ENCODE measurements at regions not wholly inside any gene's neighbourhood (a gene's known extent, or its start where the extent isn't known, plus 50 kb on each side); places are given as distances from the start of the nearest gene placed in this dataset.

- no peak for DNase-seq
Observed at GRCh38 chr10:44435196-44435595, 50.3 kb upstream of the CXCL12 start.

GRCh38 chr10:44436240-44436639, 51.3 kb upstream of the CXCL12 start:
- DNase-seq: no peak

- DNase-seq: no peak
Observed at GRCh38 chr10:44437840-44438511, 53.1 kb upstream of the CXCL12 start.

GRCh38 chr10:44439239-44439957, 54.5 kb upstream of the CXCL12 start:
- DNase-seq: no peak

GRCh38 chr10:44439958-44440244, 55.0 kb upstream of the CXCL12 start:
- no peak for DNase-seq

- no peak for DNase-seq
Observed at GRCh38 chr10:44457259-44457658, 72.4 kb upstream of the CXCL12 start.

GRCh38 chr10:44458671-44459413, 73.9 kb upstream of the CXCL12 start:
- DNase-seq: no peak

- no peak for DNase-seq
Observed at GRCh38 chr10:44459671-44460070, 74.8 kb upstream of the CXCL12 start.

GRCh38 chr10:44460416-44460815, 75.5 kb upstream of the CXCL12 start:
- DNase-seq: no peak

- DNase-seq: no peak
Observed at GRCh38 chr10:44462338-44462914, 77.5 kb upstream of the CXCL12 start.

GRCh38 chr10:44463511-44464121, 78.7 kb upstream of the CXCL12 start:
- DNase-seq: no peak

GRCh38 chr10:44464503-44464902, 79.6 kb upstream of the CXCL12 start:
- no peak for DNase-seq

- DNase-seq: no peak
Observed at GRCh38 chr10:44465401-44466115, 80.7 kb upstream of the CXCL12 start.

GRCh38 chr10:44466236-44466635, 81.3 kb upstream of the CXCL12 start:
- no peak for DNase-seq

GRCh38 chr10:44467090-44467489, 82.2 kb upstream of the CXCL12 start:
- no peak for DNase-seq

GRCh38 chr10:44467900-44468299, 83.0 kb upstream of the CXCL12 start:
- DNase-seq: no peak

- DNase-seq: no peak
Observed at GRCh38 chr10:44468525-44468924, 83.6 kb upstream of the CXCL12 start.

- DNase-seq: no peak
Observed at GRCh38 chr10:44468965-44469364, 84.1 kb upstream of the CXCL12 start.

GRCh38 chr10:44470784-44471183, 85.9 kb upstream of the CXCL12 start:
- DNase-seq: no peak

GRCh38 chr10:44471410-44471809, 86.5 kb upstream of the CXCL12 start:
- DNase-seq: no peak

GRCh38 chr10:44473146-44473545, 88.2 kb upstream of the CXCL12 start:
- no peak for DNase-seq

- no peak for DNase-seq
Observed at GRCh38 chr10:44476409-44477045, 91.6 kb upstream of the CXCL12 start.

All from CD4-positive, alpha-beta T cell treated with Interleukin-12 subunit alpha and Interleukin-12 subunit beta, for 1 hour (primary cell).